Fibroblast of lung (primary cell): ENCODE measurements at regions not wholly inside any gene's neighbourhood (a gene's known extent, or its start where the extent isn't known, plus 50 kb on each side); places are given as distances from the start of the nearest gene placed in this dataset.

Experiments used
- EZH2 ChIP-seq: IDR thresholded peaks from 2 replicates; pipeline ENCODE4 v1.5.1; 2012; ENCODE audit warnings: low read length, control low read depth, mild to moderate bottlenecking; ENCODE audit errors: missing control alignments
- TF ChIP-seq, protein P1 (sequence below), 2 donors: IDR thresholded peaks in 1 of 2; conservative IDR thresholded peaks in 1 of 2; 1 replicate in 1 of 2; 2 replicates in 1 of 2; pipeline ENCODE4 v1.5.1; 2011 to 2012; ENCODE audit warnings: low read length in 2 of 2, control low read depth in 1 of 2, inconsistent platforms in 1 of 2, low read depth in 1 of 2, mild to moderate bottlenecking in 1 of 2

GRCh38 chrX:109943092-109943739 is 59.7 kb upstream of the TMEM164 start:
- TF ChIP-seq, protein P1, sequence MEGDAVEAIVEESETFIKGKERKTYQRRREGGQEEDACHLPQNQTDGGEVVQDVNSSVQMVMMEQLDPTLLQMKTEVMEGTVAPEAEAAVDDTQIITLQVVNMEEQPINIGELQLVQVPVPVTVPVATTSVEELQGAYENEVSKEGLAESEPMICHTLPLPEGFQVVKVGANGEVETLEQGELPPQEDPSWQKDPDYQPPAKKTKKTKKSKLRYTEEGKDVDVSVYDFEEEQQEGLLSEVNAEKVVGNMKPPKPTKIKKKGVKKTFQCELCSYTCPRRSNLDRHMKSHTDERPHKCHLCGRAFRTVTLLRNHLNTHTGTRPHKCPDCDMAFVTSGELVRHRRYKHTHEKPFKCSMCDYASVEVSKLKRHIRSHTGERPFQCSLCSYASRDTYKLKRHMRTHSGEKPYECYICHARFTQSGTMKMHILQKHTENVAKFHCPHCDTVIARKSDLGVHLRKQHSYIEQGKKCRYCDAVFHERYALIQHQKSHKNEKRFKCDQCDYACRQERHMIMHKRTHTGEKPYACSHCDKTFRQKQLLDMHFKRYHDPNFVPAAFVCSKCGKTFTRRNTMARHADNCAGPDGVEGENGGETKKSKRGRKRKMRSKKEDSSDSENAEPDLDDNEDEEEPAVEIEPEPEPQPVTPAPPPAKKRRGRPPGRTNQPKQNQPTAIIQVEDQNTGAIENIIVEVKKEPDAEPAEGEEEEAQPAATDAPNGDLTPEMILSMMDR (conservative IDR thresholded peaks at IDR 0.05 in 1 of 2, IDR thresholded peaks at IDR 0.05 in 1 of 2; ENCODE audit: low read depth in 1 of 2, low read length in 2 of 2) = no peak
- no peak for TF ChIP-seq EZH2
